Neural progenitor cell (in vitro differentiated cells): ENCODE measurements at regions not wholly inside any gene's neighbourhood (a gene's known extent, or its start where the extent isn't known, plus 50 kb on each side); places are given as distances from the start of the nearest gene placed in this dataset.
A peak's percentile ranks its signal among the peaks of the same experiment; 100 is the strongest.

Experiments
- DNase-seq: peaks from one replicate; pipeline ENCODE4 v3.0.0-alpha.2; 2016; ENCODE audit warnings: low spot score
- H2AFZ ChIP-seq: fragments of 200-600 bp; sonication (generic); replicated peaks from 2 replicates; pipeline ENCODE4 v1.6.1; 2016; ENCODE audit warnings: antibody characterized with exemption
- H3F3A ChIP-seq: fragments of 200-600 bp; sonication (generic); 2 replicates; pipeline ENCODE4 v1.6.1; 2016; ENCODE audit warnings: antibody characterized with exemption, low read depth
- H3K27ac ChIP-seq: fragments of 200-600 bp; sonication (generic); 2 replicates; pipeline ENCODE4 v1.5.1; 2016; ENCODE audit warnings: mild to moderate bottlenecking
- H3K27me3 ChIP-seq: fragments of 200-600 bp; sonication (generic); 2 replicates; pipeline ENCODE4 v1.6.1; 2016; ENCODE audit warnings: mild to moderate bottlenecking, moderate library complexity
- H3K36me3 ChIP-seq: fragments of 200-600 bp; sonication (generic); 2 replicates; pipeline ENCODE4 v1.5.1; 2016
- H3K4me1 ChIP-seq: fragments of 200-600 bp; sonication (generic); 2 replicates; pipeline ENCODE4 v1.6.1; 2016; ENCODE audit warnings: mixed run types
- H3K4me2 ChIP-seq: fragments of 200-600 bp; sonication (generic); 2 replicates; pipeline ENCODE4 v1.6.1; 2016
- H3K4me3 ChIP-seq: fragments of 200-600 bp; sonication (generic); 2 replicates; pipeline ENCODE4 v1.5.1; 2016
- H3K79me2 ChIP-seq: fragments of 200-600 bp; sonication (generic); 2 replicates; pipeline ENCODE4 v1.6.1; 2016; ENCODE audit warnings: low read depth
- H3K9ac ChIP-seq: fragments of 200-600 bp; sonication (generic); 2 replicates; pipeline ENCODE4 v1.6.1; 2016
- H3K9me3 ChIP-seq: fragments of 200-600 bp; sonication (generic); 2 replicates; pipeline ENCODE4 v1.5.1; 2016; ENCODE audit warnings: low read depth
- H4K20me1 ChIP-seq: fragments of 200-600 bp; sonication (generic); 2 replicates; pipeline ENCODE4 v1.6.1; 2016; ENCODE audit warnings: low read depth
- H3K27ac Mint-ChIP-seq: 3 replicates; pipeline ENCODE4 v1.8.0; 2021; ENCODE audit warnings: mixed read lengths
- H3K27me3 Mint-ChIP-seq: 2 replicates; pipeline ENCODE4 v1.8.0; 2022; ENCODE audit warnings: low read depth, mild to moderate bottlenecking, inconsistent platforms, moderate library complexity, mixed read lengths; ENCODE audit not compliant: insufficient read depth
- H3K36me3 Mint-ChIP-seq: 3 replicates; pipeline ENCODE4 v1.8.0; 2021; ENCODE audit warnings: mixed read lengths
- H3K4me1 Mint-ChIP-seq: 3 replicates; pipeline ENCODE4 v1.8.0; 2021; ENCODE audit warnings: mixed read lengths
- H3K4me3 Mint-ChIP-seq: 3 replicates; pipeline ENCODE4 v1.8.0; 2021; ENCODE audit warnings: mild to moderate bottlenecking, moderate library complexity, mixed read lengths
- H3K9me3 Mint-ChIP-seq: 3 replicates; pipeline ENCODE4 v1.8.0; 2020; ENCODE audit warnings: mixed read lengths
- EZH2 ChIP-seq: fragments of 200-600 bp; sonication (generic); IDR thresholded peaks from 2 replicates; pipeline ENCODE4 v1.6.1; 2017; ENCODE audit warnings: antibody characterized with exemption, mild to moderate bottlenecking, moderate library complexity
- EZH2phosphoT487 ChIP-seq: fragments of 200-600 bp; sonication (generic); IDR thresholded peaks from 2 replicates; pipeline ENCODE4 v1.6.1; 2017; ENCODE audit warnings: antibody characterized with exemption
- TF ChIP-seq, protein P1 (sequence below): fragments of 200-600 bp; sonication (generic); IDR thresholded peaks from 2 replicates; pipeline ENCODE4 v1.5.1; 2017; ENCODE audit warnings: antibody characterized with exemption, mild to moderate bottlenecking

DNA sequence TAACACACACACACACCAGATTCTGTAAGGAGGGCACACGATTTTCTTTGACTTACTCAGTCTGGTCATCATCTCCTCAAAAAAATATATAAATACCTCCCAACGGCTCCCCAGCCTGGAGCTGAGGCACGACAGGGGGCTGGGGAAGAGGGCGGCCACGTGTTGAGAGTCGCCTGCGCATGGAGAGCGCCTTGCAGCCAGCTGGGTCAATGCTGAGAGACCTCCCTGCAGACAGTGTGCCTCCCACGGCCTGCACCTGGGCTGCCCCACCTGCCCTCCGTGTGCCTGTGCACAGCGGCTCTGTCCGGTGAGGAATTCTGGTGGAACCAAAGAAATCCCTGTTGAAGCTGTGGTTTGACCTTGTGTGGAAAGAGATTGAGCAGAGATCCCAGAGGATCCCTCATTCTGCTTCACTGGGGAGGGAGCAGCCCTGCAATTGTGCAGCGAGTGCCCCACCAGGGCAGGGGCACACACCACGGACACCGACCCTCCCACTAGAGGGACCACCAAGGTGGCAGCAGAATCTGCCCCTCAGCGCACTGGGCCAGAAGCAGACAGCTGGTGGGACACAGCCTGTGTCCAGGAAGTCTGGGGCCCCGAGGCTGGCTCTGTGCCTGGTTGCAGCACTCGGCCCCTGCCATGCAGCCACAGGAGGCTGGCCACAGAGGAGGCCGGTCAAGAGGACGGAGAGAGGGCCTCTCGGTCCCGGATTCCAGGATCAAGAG lies 150.5 kb upstream of the PPP2R2D start:
- no peaks in the 10 kb centered on the region for H3K79me2 ChIP-seq
- Mint-ChIP-seq H3K9me3 (peaks cover 3% of the 10 kb centered on the region), H3K4me1 (peaks cover 66% of the 10 kb centered on the region), H3K27me3 (peaks cover 20% of the 10 kb centered on the region), H3K27ac (no peak overlapping the region), H3K4me3 (no peak overlapping the region), H3K36me3 (no peaks in the 10 kb centered on the region)
- H2AFZ ChIP-seq = no peak overlapping the region
- no peaks in the 10 kb centered on the region for H3K9me3 ChIP-seq
- no peak overlapping the region for H3K27ac ChIP-seq
- H3K27me3 ChIP-seq = no peaks in the 10 kb centered on the region
- no peak overlapping the region for H3K4me3 ChIP-seq
- no peaks in the 10 kb centered on the region for H3F3A ChIP-seq
- no peak for DNase-seq
- peak overlapping the region; percentile 58 for H3K4me2 ChIP-seq
- H3K36me3 ChIP-seq = no peaks in the 10 kb centered on the region
- H3K9ac ChIP-seq = no peak overlapping the region
- peaks cover 42% of the 10 kb centered on the region for H3K4me1 ChIP-seq
- H4K20me1 ChIP-seq = no peaks in the 10 kb centered on the region
- no peak for TF ChIP-seq EZH2phosphoT487

DNA sequence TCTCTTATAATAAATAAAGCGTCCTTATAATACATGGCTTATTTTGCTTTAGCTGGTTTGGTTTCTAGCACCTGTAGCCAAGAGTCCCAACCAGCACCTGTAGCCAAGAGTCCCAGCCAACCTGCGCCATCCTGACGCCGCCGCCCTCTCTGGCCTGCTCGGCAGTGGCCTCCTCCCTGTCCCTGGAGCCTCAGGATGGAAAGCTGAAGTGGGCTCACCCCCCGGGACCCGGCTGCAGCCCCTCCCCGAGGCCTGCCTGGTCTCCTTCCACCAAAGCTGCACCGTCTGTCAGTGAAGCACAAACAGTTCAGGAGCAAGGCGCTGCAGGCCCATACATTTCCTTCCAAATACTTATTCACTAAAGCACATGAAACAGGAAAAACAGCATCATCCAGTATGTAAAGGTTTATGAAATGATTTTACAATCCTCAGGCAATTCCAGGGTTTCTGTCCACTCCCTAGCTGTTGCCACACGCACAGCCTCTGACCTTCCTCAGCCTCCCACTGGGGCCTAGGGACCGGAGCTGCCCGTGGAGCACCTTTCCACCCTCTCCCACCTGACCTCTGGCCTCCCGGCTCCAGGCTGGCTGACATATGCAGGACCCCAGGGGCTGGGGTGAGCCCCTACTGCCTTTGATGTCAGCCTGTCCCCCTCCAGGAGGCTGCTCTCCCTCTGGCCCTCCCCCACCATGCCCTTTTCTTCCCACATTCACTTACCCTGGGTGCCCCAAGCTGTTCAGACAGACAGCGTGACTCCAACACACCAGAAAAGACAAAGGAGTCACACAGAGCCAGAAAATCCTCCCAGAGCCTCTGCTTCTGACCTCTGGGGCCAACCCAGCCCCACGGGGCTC lies 149.6 kb upstream of the PPP2R2D start:
- peaks cover 20% of the 10 kb centered on the region for H3K27me3 Mint-ChIP-seq
- peak; percentile 66 for DNase-seq
- Histone ChIP-seq H3K79me2 (no peaks in the 10 kb centered on the region), H2AFZ (no peak overlapping the region), H3K9ac (no peak overlapping the region), H3K4me3 (no peak overlapping the region), H3K27me3 (no peaks in the 10 kb centered on the region), H3F3A (peaks cover 8% of the 10 kb centered on the region), H3K4me1 (peaks cover 48% of the 10 kb centered on the region), H3K9me3 (no peaks in the 10 kb centered on the region), H4K20me1 (no peaks in the 10 kb centered on the region), H3K27ac (no peak overlapping the region), H3K36me3 (no peaks in the 10 kb centered on the region), H3K4me2 (peak overlapping the region; percentile 58)
- peak overlapping the region; percentile 86 for H3K27ac Mint-ChIP-seq
- no peaks in the 10 kb centered on the region for H3K36me3 Mint-ChIP-seq
- TF ChIP-seq EZH2 (no peak), EZH2phosphoT487 (no peak)
- TF ChIP-seq, protein P1, sequence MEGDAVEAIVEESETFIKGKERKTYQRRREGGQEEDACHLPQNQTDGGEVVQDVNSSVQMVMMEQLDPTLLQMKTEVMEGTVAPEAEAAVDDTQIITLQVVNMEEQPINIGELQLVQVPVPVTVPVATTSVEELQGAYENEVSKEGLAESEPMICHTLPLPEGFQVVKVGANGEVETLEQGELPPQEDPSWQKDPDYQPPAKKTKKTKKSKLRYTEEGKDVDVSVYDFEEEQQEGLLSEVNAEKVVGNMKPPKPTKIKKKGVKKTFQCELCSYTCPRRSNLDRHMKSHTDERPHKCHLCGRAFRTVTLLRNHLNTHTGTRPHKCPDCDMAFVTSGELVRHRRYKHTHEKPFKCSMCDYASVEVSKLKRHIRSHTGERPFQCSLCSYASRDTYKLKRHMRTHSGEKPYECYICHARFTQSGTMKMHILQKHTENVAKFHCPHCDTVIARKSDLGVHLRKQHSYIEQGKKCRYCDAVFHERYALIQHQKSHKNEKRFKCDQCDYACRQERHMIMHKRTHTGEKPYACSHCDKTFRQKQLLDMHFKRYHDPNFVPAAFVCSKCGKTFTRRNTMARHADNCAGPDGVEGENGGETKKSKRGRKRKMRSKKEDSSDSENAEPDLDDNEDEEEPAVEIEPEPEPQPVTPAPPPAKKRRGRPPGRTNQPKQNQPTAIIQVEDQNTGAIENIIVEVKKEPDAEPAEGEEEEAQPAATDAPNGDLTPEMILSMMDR = no peak
- peaks cover 3% of the 10 kb centered on the region for H3K9me3 Mint-ChIP-seq
- H3K4me1 Mint-ChIP-seq = peaks cover 69% of the 10 kb centered on the region
- H3K4me3 Mint-ChIP-seq = peak overlapping the region; percentile 66

DNA sequence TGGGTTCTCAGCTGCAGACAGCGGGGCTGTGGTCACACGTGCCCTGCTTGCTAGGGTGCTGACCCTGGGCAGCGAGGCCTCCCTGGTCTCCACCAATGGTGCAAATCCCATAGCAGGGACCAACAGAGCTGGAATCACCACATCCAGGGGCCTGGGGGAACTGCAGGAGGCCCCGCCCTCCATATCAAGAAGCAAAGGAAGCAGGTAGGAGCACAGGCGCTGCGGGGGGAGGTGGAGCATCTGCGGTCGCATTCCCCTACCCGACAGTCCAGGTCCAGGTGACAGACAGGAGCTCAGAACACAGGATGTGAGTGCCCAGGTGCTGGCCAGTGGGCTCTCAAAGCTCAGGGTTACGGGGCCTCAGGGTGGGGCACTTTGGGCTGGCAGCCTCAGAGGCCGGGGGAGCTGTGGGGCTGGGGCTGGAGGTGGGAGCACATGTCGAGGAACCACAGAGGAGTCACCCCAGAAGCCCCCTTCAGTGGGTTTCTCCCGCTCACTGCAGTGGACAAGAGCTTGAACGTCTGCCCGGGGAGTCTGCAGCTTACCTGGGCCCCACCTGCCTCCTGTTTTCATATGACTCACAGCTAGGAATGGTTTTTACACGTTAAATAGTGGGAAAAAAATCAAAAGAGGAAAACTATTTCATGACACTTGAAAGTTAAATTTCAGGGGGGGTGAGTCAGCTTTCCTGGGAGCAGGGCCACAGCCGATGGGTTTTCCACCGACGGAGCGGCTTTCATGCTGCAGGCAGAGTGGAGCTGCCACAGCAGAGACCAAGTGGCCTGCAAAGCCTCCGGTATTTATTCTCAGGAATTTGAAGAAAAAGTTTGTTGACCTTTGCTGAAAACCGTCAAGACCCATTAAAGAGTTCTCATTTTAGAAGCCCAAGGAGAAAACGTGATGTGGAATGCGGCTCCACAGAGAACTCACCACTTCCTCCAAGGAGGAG lies 148.7 kb upstream of the PPP2R2D start:
- H3K4me1 ChIP-seq = peaks cover 57% of the 10 kb centered on the region
- H3K27ac Mint-ChIP-seq = peak overlapping the region; percentile 86
- H2AFZ ChIP-seq = no peak overlapping the region

More for the DNA sequence above, 148.7 kb upstream of the PPP2R2D start:
- Histone ChIP-seq H3K36me3 (no peaks in the 10 kb centered on the region), H3K27ac (no peak overlapping the region), H3K79me2 (no peaks in the 10 kb centered on the region), H3K27me3 (no peaks in the 10 kb centered on the region), H4K20me1 (no peaks in the 10 kb centered on the region), H3F3A (peaks cover 14% of the 10 kb centered on the region), H3K4me2 (peak overlapping the region; percentile 58), H3K4me3 (no peak overlapping the region), H3K9me3 (no peaks in the 10 kb centered on the region), H3K9ac (no peak overlapping the region)
- TF ChIP-seq EZH2phosphoT487 (no peak), EZH2 (no peak)
- TF ChIP-seq, protein P1 = no peak
- Mint-ChIP-seq H3K9me3 (peaks cover 3% of the 10 kb centered on the region), H3K4me1 (peaks cover 75% of the 10 kb centered on the region), H3K36me3 (peaks cover 2% of the 10 kb centered on the region), H3K4me3 (peak overlapping the region; percentile 66), H3K27me3 (peaks cover 18% of the 10 kb centered on the region)
- DNase-seq = no peak
